Osteocyte (in vitro differentiated cells): ENCODE measurements at regions not wholly inside any gene's neighbourhood (a gene's known extent, or its start where the extent isn't known, plus 50 kb on each side); places are given as distances from the start of the nearest gene placed in this dataset.

ENCODE experiments used
- DNase-seq: peaks from one replicate; pipeline ENCODE4 v3.0.0; 2021; ENCODE audit warnings: mixed read lengths; ENCODE audit not compliant: unreplicated experiment; ENCODE audit errors: extremely low spot score
- H3K27ac Mint-ChIP-seq: one replicate; pipeline ENCODE4 v1.8.0; 2021; ENCODE audit warnings: mild to moderate bottlenecking, mixed read lengths; ENCODE audit not compliant: unreplicated experiment
- H3K27me3 Mint-ChIP-seq: one replicate; pipeline ENCODE4 v1.8.0; 2021; ENCODE audit warnings: mixed read lengths; ENCODE audit not compliant: unreplicated experiment
- H3K36me3 Mint-ChIP-seq: one replicate; pipeline ENCODE4 v1.8.0; 2021; ENCODE audit warnings: mixed read lengths; ENCODE audit not compliant: unreplicated experiment
- H3K4me1 Mint-ChIP-seq: one replicate; pipeline ENCODE4 v1.8.0; 2021; ENCODE audit warnings: mixed read lengths; ENCODE audit not compliant: unreplicated experiment
- H3K4me3 Mint-ChIP-seq: one replicate; pipeline ENCODE4 v1.8.0; 2021; ENCODE audit warnings: mild to moderate bottlenecking, moderate library complexity, mixed read lengths; ENCODE audit not compliant: unreplicated experiment
- H3K9me3 Mint-ChIP-seq: one replicate; pipeline ENCODE4 v1.8.0; 2021; ENCODE audit warnings: mixed read lengths; ENCODE audit not compliant: unreplicated experiment
- TF ChIP-seq, protein P1 (sequence below): fragments of 200-600 bp; sonication (generic); IDR thresholded peaks from 2 replicates; pipeline ENCODE4 v1.5.0; 2021; ENCODE audit warnings: antibody characterized with exemption, mild to moderate bottlenecking, moderate library complexity

DNA sequence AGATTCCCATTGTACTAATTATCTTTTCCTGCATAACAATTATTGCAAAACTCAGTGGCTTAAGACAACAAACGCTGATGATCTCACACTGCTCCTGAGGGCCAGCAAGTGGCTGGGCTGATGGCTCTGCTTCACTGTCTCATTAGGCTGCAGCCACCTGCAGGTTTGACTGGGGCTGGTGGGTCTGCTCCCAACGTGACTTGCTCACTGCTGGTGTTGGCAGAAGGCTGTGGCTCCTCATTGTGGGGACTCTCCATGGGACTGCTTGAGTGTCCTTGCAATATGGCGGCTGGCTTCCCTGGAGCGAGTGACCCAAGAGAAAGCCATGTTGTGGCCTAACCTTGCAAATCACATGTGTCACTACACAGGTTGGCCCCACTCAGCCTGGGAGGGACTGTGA is 71.1 kb downstream of the PLXNA1 start:
- H3K27ac Mint-ChIP-seq: no peak overlapping the region
- H3K27me3 Mint-ChIP-seq: peaks cover 12% of the 10 kb centered on the region
- no peaks in the 10 kb centered on the region for H3K36me3 Mint-ChIP-seq
- H3K4me3 Mint-ChIP-seq: no peak overlapping the region
- peaks cover 13% of the 10 kb centered on the region for H3K9me3 Mint-ChIP-seq
- H3K4me1 Mint-ChIP-seq: no peaks in the 10 kb centered on the region
- no peak for DNase-seq
- TF ChIP-seq, protein P1, sequence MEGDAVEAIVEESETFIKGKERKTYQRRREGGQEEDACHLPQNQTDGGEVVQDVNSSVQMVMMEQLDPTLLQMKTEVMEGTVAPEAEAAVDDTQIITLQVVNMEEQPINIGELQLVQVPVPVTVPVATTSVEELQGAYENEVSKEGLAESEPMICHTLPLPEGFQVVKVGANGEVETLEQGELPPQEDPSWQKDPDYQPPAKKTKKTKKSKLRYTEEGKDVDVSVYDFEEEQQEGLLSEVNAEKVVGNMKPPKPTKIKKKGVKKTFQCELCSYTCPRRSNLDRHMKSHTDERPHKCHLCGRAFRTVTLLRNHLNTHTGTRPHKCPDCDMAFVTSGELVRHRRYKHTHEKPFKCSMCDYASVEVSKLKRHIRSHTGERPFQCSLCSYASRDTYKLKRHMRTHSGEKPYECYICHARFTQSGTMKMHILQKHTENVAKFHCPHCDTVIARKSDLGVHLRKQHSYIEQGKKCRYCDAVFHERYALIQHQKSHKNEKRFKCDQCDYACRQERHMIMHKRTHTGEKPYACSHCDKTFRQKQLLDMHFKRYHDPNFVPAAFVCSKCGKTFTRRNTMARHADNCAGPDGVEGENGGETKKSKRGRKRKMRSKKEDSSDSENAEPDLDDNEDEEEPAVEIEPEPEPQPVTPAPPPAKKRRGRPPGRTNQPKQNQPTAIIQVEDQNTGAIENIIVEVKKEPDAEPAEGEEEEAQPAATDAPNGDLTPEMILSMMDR: no peak

DNA sequence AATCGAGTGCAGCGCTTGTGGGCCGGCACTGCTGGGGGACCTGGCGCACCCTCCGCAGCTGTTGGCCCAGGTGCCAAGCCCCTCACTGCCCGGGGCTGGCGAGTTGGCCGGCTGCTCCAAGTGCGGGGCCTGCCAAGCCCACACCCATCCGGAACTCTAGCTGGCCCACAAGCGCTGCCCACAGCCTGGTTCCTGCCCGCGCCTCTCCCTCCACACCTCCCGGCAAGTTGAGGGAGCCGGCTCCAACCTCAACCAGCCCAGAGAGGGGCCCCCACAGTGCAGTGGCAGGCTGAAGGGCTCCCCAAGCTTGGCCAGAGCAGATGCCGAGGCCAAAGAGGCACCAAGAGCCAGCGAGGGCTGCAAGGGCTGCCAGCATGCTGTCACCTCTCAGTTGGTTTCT is 73.4 kb downstream of the PLXNA1 start:
- Mint-ChIP-seq H3K27ac (no peak overlapping the region), H3K4me3 (no peak overlapping the region), H3K27me3 (peaks cover 30% of the 10 kb centered on the region), H3K4me1 (no peaks in the 10 kb centered on the region), H3K9me3 (peaks cover 15% of the 10 kb centered on the region), H3K36me3 (no peaks in the 10 kb centered on the region)
- no peak for DNase-seq
- TF ChIP-seq, protein P1: no peak

DNA sequence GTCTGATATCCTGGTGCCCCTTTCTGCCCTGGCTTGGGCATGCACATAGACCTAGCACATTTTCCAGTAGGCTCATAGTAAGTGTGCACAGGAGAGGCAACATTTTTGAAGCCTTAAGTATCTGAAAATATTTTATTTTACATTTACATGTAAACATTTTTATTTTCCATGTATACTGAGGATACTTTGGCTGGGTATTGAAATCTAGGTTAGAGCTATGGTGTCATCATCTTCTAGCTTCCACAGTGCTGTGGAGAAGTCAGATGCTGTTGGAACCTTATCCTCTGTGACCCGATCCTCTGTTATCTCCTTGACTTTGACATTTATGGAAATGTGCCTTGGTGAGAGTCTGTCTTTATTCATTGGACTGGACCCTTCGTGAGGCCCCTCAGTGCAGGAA is 74.1 kb downstream of the PLXNA1 start:
- Mint-ChIP-seq H3K27me3 (peaks cover 37% of the 10 kb centered on the region), H3K36me3 (no peaks in the 10 kb centered on the region), H3K4me3 (no peak overlapping the region), H3K27ac (no peak overlapping the region), H3K9me3 (peaks cover 15% of the 10 kb centered on the region), H3K4me1 (no peaks in the 10 kb centered on the region)
- no peak for DNase-seq
- TF ChIP-seq, protein P1: no peak

DNA sequence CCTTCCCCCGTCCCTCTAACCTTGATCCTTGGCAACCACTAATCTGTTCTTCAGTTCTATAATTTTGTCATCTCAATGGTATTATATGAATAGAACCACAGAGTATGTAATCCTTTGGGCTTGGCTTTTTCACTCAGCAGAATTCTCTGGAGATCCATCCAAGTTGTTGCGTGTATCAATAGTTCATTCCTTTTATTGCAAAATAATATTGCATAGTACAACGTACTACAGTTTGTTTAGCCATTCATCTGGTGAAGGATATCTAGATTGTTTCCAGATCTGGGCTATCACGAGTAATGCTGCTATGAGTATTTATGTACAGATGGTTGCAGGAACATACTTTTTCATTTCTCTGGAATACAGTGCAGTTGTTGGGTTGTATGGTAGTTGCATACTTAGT is 76.2 kb downstream of the PLXNA1 start:
- Mint-ChIP-seq H3K27me3 (peaks cover 41% of the 10 kb centered on the region), H3K4me1 (no peaks in the 10 kb centered on the region), H3K4me3 (no peak overlapping the region), H3K36me3 (no peaks in the 10 kb centered on the region), H3K9me3 (peaks cover 15% of the 10 kb centered on the region), H3K27ac (no peak overlapping the region)
- TF ChIP-seq, protein P1: no peak
- DNase-seq: no peak

DNA sequence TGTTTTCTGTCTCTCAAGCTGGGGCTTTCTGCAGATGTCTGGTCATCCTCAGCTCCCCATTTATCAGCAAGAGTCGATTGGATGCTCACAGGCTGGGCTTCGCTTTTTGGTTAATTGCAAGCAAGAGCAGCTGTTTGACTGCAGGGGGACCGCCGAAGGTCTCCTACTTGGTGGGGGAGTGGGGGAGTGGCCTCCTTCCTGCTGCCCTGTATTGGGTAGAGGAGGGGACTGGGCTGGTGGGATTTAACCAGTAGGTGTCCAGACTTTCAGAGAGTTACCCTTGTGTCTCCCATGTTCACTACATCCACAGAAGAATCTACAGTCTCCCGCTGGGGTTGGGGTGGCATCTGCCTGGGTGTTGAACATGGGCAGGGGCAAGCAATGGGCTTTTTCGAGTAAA is 78.7 kb downstream of the PLXNA1 start:
- Mint-ChIP-seq H3K9me3 (peaks cover 15% of the 10 kb centered on the region), H3K4me3 (no peak overlapping the region), H3K4me1 (no peaks in the 10 kb centered on the region), H3K27me3 (peaks cover 43% of the 10 kb centered on the region), H3K36me3 (no peaks in the 10 kb centered on the region), H3K27ac (no peak overlapping the region)
- DNase-seq: no peak
- TF ChIP-seq, protein P1: no peak
